Astrocyte (in vitro differentiated cells and primary cell): ENCODE measurements at regions not wholly inside any gene's neighbourhood (a gene's known extent, or its start where the extent isn't known, plus 50 kb on each side); places are given as distances from the start of the nearest gene placed in this dataset.

Source experiments
- DNase-seq: peaks from one replicate; pipeline ENCODE4 v3.0.0-alpha.2; 2010; ENCODE audit warnings: low read depth
- FAIRE-seq: peaks from 2 replicates; lab custom pipeline; 2011; peaks lifted over from hg19 to GRCh38; lab: Jason Lieb, UNC
- H2AFZ ChIP-seq: 2 replicates; pipeline ENCODE4 v1.6.0; 2012; ENCODE audit warnings: low read depth, low read length, inconsistent platforms
- H3K27ac ChIP-seq: 2 replicates; pipeline ENCODE4 v1.5.1; 2011; ENCODE audit warnings: low read depth, low read length, inconsistent platforms
- H3K27me3 ChIP-seq: 2 replicates; pipeline ENCODE4 v1.6.0; 2011; ENCODE audit warnings: low read length, inconsistent platforms; ENCODE audit not compliant: insufficient read depth
- H3K36me3 ChIP-seq: 2 replicates; pipeline ENCODE4 v1.5.1; 2011; ENCODE audit warnings: low read length, inconsistent platforms; ENCODE audit not compliant: insufficient read depth
- H3K4me1 ChIP-seq: 2 replicates; pipeline ENCODE4 v1.5.1; 2011; ENCODE audit warnings: low read length, inconsistent platforms; ENCODE audit not compliant: insufficient read depth
- H3K4me2 ChIP-seq: 2 replicates; pipeline ENCODE4 v1.6.0; 2012; ENCODE audit warnings: low read length, inconsistent platforms
- H3K4me3 ChIP-seq: 2 replicates; pipeline ENCODE4 v1.5.1; 2011; ENCODE audit warnings: low read depth, mild to moderate bottlenecking, low read length, inconsistent platforms; ENCODE audit not compliant: insufficient read depth
- H3K79me2 ChIP-seq: 2 replicates; pipeline ENCODE4 v1.6.0; 2012; ENCODE audit warnings: mild to moderate bottlenecking, low read length, inconsistent platforms; ENCODE audit not compliant: insufficient read depth
- H3K9ac ChIP-seq: 2 replicates; pipeline ENCODE4 v1.6.0; 2012; ENCODE audit warnings: mild to moderate bottlenecking, low read length, inconsistent platforms
- H3K9me3 ChIP-seq: 2 replicates; pipeline ENCODE4 v1.5.1; 2012; ENCODE audit warnings: low read depth, mild to moderate bottlenecking, low read length, inconsistent platforms; ENCODE audit not compliant: insufficient read depth
- H4K20me1 ChIP-seq: 2 replicates; pipeline ENCODE4 v1.6.0; 2012; ENCODE audit warnings: low read length, inconsistent platforms; ENCODE audit not compliant: insufficient read depth
- H3K27ac Mint-ChIP-seq: one replicate; pipeline ENCODE4 v1.8.0; 2021; ENCODE audit warnings: mild to moderate bottlenecking, mixed read lengths; ENCODE audit not compliant: unreplicated experiment
- H3K27me3 Mint-ChIP-seq: one replicate; pipeline ENCODE4 v1.8.0; 2021; ENCODE audit warnings: low read depth, mixed read lengths; ENCODE audit not compliant: unreplicated experiment
- H3K36me3 Mint-ChIP-seq: one replicate; pipeline ENCODE4 v1.8.0; 2021; ENCODE audit warnings: low read depth, mixed read lengths; ENCODE audit not compliant: unreplicated experiment
- H3K4me1 Mint-ChIP-seq: one replicate; pipeline ENCODE4 v1.8.0; 2021; ENCODE audit warnings: low read depth, mixed read lengths; ENCODE audit not compliant: unreplicated experiment
- H3K4me3 Mint-ChIP-seq: one replicate; pipeline ENCODE4 v1.8.0; 2021; ENCODE audit warnings: mild to moderate bottlenecking, moderate library complexity, mixed read lengths; ENCODE audit not compliant: unreplicated experiment
- H3K9me3 Mint-ChIP-seq: one replicate; pipeline ENCODE4 v1.8.0; 2021; ENCODE audit warnings: mild to moderate bottlenecking, mixed read lengths; ENCODE audit not compliant: unreplicated experiment
- EZH2 ChIP-seq: IDR thresholded peaks from 2 replicates; pipeline ENCODE4 v1.6.1; 2012; ENCODE audit warnings: mild to moderate bottlenecking, low read length, inconsistent platforms; ENCODE audit not compliant: insufficient read depth
- TF ChIP-seq, protein P1 (sequence below): IDR thresholded peaks from 2 replicates; pipeline ENCODE4 v1.5.1; 2011; ENCODE audit warnings: low read depth, mild to moderate bottlenecking, inconsistent platforms, low read length, moderate library complexity; ENCODE audit not compliant: insufficient read depth

- no peaks in the 10 kb centered on the region for H3K36me3 Mint-ChIP-seq
- Histone ChIP-seq H2AFZ (no peak overlapping the region), H3K4me1 (no peaks in the 10 kb centered on the region), H3K4me3 (no peak overlapping the region), H3K27me3 (no peaks in the 10 kb centered on the region), H3K36me3 (no peaks in the 10 kb centered on the region), H3K4me2 (no peak overlapping the region), H3K9ac (no peak overlapping the region), H3K27ac (no peak overlapping the region), H3K79me2 (no peaks in the 10 kb centered on the region), H4K20me1 (no peaks in the 10 kb centered on the region), H3K9me3 (no peaks in the 10 kb centered on the region)
- no peak for TF ChIP-seq EZH2
- TF ChIP-seq, protein P1, sequence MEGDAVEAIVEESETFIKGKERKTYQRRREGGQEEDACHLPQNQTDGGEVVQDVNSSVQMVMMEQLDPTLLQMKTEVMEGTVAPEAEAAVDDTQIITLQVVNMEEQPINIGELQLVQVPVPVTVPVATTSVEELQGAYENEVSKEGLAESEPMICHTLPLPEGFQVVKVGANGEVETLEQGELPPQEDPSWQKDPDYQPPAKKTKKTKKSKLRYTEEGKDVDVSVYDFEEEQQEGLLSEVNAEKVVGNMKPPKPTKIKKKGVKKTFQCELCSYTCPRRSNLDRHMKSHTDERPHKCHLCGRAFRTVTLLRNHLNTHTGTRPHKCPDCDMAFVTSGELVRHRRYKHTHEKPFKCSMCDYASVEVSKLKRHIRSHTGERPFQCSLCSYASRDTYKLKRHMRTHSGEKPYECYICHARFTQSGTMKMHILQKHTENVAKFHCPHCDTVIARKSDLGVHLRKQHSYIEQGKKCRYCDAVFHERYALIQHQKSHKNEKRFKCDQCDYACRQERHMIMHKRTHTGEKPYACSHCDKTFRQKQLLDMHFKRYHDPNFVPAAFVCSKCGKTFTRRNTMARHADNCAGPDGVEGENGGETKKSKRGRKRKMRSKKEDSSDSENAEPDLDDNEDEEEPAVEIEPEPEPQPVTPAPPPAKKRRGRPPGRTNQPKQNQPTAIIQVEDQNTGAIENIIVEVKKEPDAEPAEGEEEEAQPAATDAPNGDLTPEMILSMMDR: no peak
- H3K27ac Mint-ChIP-seq: no peak overlapping the region
- FAIRE-seq: no peak
- H3K27me3 Mint-ChIP-seq: no peaks in the 10 kb centered on the region
- H3K9me3 Mint-ChIP-seq: peaks cover 2% of the 10 kb centered on the region
- H3K4me3 Mint-ChIP-seq: no peak overlapping the region
- H3K4me1 Mint-ChIP-seq: no peaks in the 10 kb centered on the region
- no peak for DNase-seq
These were observed 388.5 kb upstream of the C1orf87 start for GRCh38 chr1:60461925-60462595.

- no peak for FAIRE-seq
- H4K20me1 ChIP-seq: no peaks in the 10 kb centered on the region
These were observed 384.5 kb upstream of the C1orf87 start for GRCh38 chr1:60458111-60458510.

DNA sequence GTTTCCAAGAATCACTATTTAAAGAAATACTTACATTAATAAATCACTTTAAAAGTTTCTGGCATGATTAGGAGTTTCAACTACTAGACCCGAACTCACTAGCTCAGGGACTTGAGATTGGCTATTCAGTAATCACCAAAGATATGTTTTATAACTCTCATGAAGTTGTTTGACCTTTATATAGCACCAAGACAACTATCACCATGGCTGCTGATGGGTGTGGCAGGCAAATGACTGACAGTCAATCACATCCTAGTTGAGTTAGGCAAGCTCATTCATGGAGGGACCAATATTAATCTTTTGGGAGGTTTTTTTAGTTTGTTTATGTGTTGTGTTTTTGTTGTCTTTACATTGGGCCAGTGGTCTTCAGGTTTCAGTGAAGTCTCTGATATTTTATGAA lies 376.3 kb upstream of the C1orf87 start:
- no peak overlapping the region for H2AFZ ChIP-seq
- H3K9ac ChIP-seq: no peak overlapping the region
- FAIRE-seq (no peak), DNase-seq (no peak)
- H3K4me1 ChIP-seq: no peaks in the 10 kb centered on the region
- no peaks in the 10 kb centered on the region for H3K9me3 Mint-ChIP-seq
- H3K4me1 Mint-ChIP-seq: no peaks in the 10 kb centered on the region
- H3K36me3 Mint-ChIP-seq: no peaks in the 10 kb centered on the region
- H3K4me3 Mint-ChIP-seq: no peak overlapping the region
- TF ChIP-seq, protein P1: no peak
- no peak overlapping the region for H3K4me3 ChIP-seq
- no peaks in the 10 kb centered on the region for H3K36me3 ChIP-seq
- no peaks in the 10 kb centered on the region for H3K9me3 ChIP-seq
- no peak overlapping the region for H3K27ac ChIP-seq
- H3K27ac Mint-ChIP-seq: no peak overlapping the region
- H3K27me3 Mint-ChIP-seq: no peaks in the 10 kb centered on the region
- no peak overlapping the region for H3K4me2 ChIP-seq
- H3K79me2 ChIP-seq: no peaks in the 10 kb centered on the region
- no peaks in the 10 kb centered on the region for H4K20me1 ChIP-seq
- no peaks in the 10 kb centered on the region for H3K27me3 ChIP-seq

More at GRCh38 chr1:60458111-60458510, 384.5 kb upstream of the C1orf87 start:
- Mint-ChIP-seq H3K36me3 (no peaks in the 10 kb centered on the region), H3K4me1 (no peaks in the 10 kb centered on the region), H3K27me3 (no peaks in the 10 kb centered on the region), H3K27ac (no peak overlapping the region), H3K4me3 (no peak overlapping the region), H3K9me3 (peaks cover 2% of the 10 kb centered on the region)
- no peak overlapping the region for H3K9ac ChIP-seq
- H3K9me3 ChIP-seq: peaks cover 3% of the 10 kb centered on the region
- H3K27ac ChIP-seq: no peak overlapping the region
- H3K36me3 ChIP-seq: no peaks in the 10 kb centered on the region
- H3K79me2 ChIP-seq: no peaks in the 10 kb centered on the region
- no peak overlapping the region for H3K4me3 ChIP-seq
- no peak overlapping the region for H3K4me2 ChIP-seq
- H3K4me1 ChIP-seq: no peaks in the 10 kb centered on the region
- H3K27me3 ChIP-seq: no peaks in the 10 kb centered on the region
- H2AFZ ChIP-seq: no peak overlapping the region
- TF ChIP-seq EZH2: no peak
- TF ChIP-seq, protein P1: no peak
- no peak for DNase-seq
